ENCODE measurements at regions not wholly inside any gene's neighbourhood (a gene's known extent, or its start where the extent isn't known, plus 50 kb on each side); places are given as distances from the start of the nearest gene placed in this dataset.

- ATAC-seq (no peak), DNase-seq (no peak)
- CTCF ChIA-PET = no interaction called here
- Histone ChIP-seq H3K79me2 (ENCODE audit: low read length) (no peaks in the 10 kb centered on the region), H3K9me2 (replicated peaks; ENCODE audit: low read length) (no peaks in the 10 kb centered on the region), H4K20me1 (ENCODE audit: low read length) (no peaks in the 10 kb centered on the region), H3K27me3 (ENCODE audit: low read length) (no peaks in the 10 kb centered on the region), H3K27ac (ENCODE audit: low read length) (no peak overlapping the region), H2AFZ (ENCODE audit: low read length) (no peak overlapping the region), H3K4me2 (ENCODE audit: low read length) (no peak overlapping the region), H3K4me3 (ENCODE audit: low read length) (no peak overlapping the region), H3K9me3 (ENCODE audit: low read length) (no peaks in the 10 kb centered on the region), H3F3A (ENCODE audit: low read length, unreplicated experiment) (no peaks in the 10 kb centered on the region), H3K4me1 (ENCODE audit: insufficient read depth, low read length) (peaks cover 17% of the 10 kb centered on the region; the same call in 1 of the 2 replicates), H3K9ac (ENCODE audit: low read length) (no peak overlapping the region), H3K36me3 (ENCODE audit: low read depth, low read length) (no peaks in the 10 kb centered on the region)
- POLR2A ChIA-PET (ENCODE audit: unreplicated experiment) = no interaction called here
- TF ChIP-seq, protein P1, sequence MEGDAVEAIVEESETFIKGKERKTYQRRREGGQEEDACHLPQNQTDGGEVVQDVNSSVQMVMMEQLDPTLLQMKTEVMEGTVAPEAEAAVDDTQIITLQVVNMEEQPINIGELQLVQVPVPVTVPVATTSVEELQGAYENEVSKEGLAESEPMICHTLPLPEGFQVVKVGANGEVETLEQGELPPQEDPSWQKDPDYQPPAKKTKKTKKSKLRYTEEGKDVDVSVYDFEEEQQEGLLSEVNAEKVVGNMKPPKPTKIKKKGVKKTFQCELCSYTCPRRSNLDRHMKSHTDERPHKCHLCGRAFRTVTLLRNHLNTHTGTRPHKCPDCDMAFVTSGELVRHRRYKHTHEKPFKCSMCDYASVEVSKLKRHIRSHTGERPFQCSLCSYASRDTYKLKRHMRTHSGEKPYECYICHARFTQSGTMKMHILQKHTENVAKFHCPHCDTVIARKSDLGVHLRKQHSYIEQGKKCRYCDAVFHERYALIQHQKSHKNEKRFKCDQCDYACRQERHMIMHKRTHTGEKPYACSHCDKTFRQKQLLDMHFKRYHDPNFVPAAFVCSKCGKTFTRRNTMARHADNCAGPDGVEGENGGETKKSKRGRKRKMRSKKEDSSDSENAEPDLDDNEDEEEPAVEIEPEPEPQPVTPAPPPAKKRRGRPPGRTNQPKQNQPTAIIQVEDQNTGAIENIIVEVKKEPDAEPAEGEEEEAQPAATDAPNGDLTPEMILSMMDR (conservative IDR thresholded peaks at IDR 0.05; ENCODE audit: low read depth, low read length) = no peak
- TF ChIP-seq EZH2 (IDR thresholded peaks at IDR 0.05; ENCODE audit: low read length, unreplicated experiment) (no peak), EZH2phosphoT487 (IDR thresholded peaks at IDR 0.05; ENCODE audit: borderline replicate concordance, low read length) (no peak)
- BruUV-seq (replicated peaks) = no TSS peak
- intact Hi-C loops (cut with micrococcal nuclease) = no loop called here
Observed at GRCh38 chr12:76948879-76949278, 70.1 kb upstream of the CSRP2 start.

DNA sequence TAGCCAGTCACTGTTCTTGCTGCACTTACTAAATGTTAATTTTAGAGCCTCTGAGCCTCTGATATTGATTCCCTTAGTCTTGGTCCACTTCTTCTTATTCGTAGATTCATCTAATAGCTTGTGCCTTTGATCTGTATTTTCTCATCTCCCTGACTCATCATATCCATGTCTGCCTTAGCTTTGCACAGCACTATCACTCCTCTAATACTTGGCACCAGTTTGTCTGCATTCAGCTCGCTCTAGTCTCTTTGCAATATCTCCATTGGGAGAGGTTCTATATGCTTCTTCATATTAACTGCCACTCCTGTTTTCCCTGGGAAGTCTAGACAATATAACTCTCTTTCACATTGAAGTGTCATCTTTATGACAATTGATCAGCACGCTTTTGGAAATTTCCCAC is 68.5 kb upstream of the CSRP2 start:
- Histone ChIP-seq H3K27me3 (ENCODE audit: low read length) (no peaks in the 10 kb centered on the region), H3K79me2 (ENCODE audit: low read length) (no peaks in the 10 kb centered on the region), H3F3A (ENCODE audit: low read length, unreplicated experiment) (no peaks in the 10 kb centered on the region), H2AFZ (ENCODE audit: low read length) (no peak overlapping the region), H3K4me1 (ENCODE audit: insufficient read depth, low read length) (peaks cover 6% of the 10 kb centered on the region; the same call in 1 of the 2 replicates), H3K4me2 (ENCODE audit: low read length) (no peak overlapping the region), H3K4me3 (ENCODE audit: low read length) (no peak overlapping the region), H3K9me2 (replicated peaks; ENCODE audit: low read length) (no peaks in the 10 kb centered on the region), H3K27ac (ENCODE audit: low read length) (no peak overlapping the region), H3K9ac (ENCODE audit: low read length) (no peak overlapping the region), H4K20me1 (ENCODE audit: low read length) (no peaks in the 10 kb centered on the region), H3K36me3 (ENCODE audit: low read depth, low read length) (no peaks in the 10 kb centered on the region), H3K9me3 (ENCODE audit: low read length) (no peaks in the 10 kb centered on the region)
- no peak for ATAC-seq
- DNase-seq = no peak
- BruUV-seq (replicated peaks) = no TSS peak
- intact Hi-C loops (cut with micrococcal nuclease) = no loop called here
- CTCF ChIA-PET = no interaction called here
- no peak for TF ChIP-seq EZH2 (IDR thresholded peaks at IDR 0.05; ENCODE audit: low read length, unreplicated experiment)
- POLR2A ChIA-PET (ENCODE audit: unreplicated experiment) = interaction anchor here (0.5 kb wide), 1 partner anchor 972 kb away, joined by 5 read pairs; no protein-coding TSS in a partner anchor

DNA sequence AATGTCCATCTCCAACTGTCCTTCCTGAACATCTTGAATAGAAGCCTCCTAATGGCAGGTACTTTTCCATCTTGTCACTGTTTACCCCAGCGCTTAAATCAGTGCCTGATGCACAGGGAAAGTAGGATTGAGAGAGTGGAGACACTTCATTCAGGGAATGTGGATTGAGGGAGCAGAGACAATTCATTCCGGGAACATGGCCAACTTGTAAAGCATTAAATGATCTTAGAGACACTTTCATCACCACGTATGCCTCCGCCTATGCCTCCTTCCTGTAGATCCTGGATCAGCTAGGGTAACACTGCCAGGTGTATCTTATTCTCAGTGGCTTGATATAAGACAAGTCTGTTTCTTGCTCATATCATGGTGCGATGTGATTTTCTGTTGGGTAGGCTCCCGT is 67.6 kb upstream of the CSRP2 start:
- no peak overlapping the region for H3K4me2 ChIP-seq (ENCODE audit: low read length)
- H3K27me3 ChIP-seq (ENCODE audit: low read length) = no peaks in the 10 kb centered on the region
- no peak for DNase-seq
- intact Hi-C loops (cut with micrococcal nuclease) = no loop called here
- CTCF ChIA-PET = no interaction called here
- H3K36me3 ChIP-seq (ENCODE audit: low read depth, low read length) = no peaks in the 10 kb centered on the region
- no peaks in the 10 kb centered on the region for H3K9me3 ChIP-seq (ENCODE audit: low read length)
- peaks cover 5% of the 10 kb centered on the region; the same call in 1 of the 2 replicates for H3K4me1 ChIP-seq (ENCODE audit: insufficient read depth, low read length)
- H3K4me3 ChIP-seq (ENCODE audit: low read length) = no peak overlapping the region
- no peaks in the 10 kb centered on the region for H3K9me2 ChIP-seq (replicated peaks; ENCODE audit: low read length)
- H3K9ac ChIP-seq (ENCODE audit: low read length) = no peak overlapping the region
- H3K27ac ChIP-seq (ENCODE audit: low read length) = no peak overlapping the region
- POLR2A ChIA-PET (ENCODE audit: unreplicated experiment) = no interaction called here
- TF ChIP-seq EZH2 (IDR thresholded peaks at IDR 0.05; ENCODE audit: low read length, unreplicated experiment) (no peak), EZH2phosphoT487 (IDR thresholded peaks at IDR 0.05; ENCODE audit: borderline replicate concordance, low read length) (no peak)
- TF ChIP-seq, protein P1 (conservative IDR thresholded peaks at IDR 0.05; ENCODE audit: low read depth, low read length) = no peak
- H3K79me2 ChIP-seq (ENCODE audit: low read length) = no peaks in the 10 kb centered on the region
- no peak for ATAC-seq
- H4K20me1 ChIP-seq (ENCODE audit: low read length) = no peaks in the 10 kb centered on the region
- BruUV-seq (replicated peaks) = no TSS peak
- no peak overlapping the region for H2AFZ ChIP-seq (ENCODE audit: low read length)
- no peaks in the 10 kb centered on the region for H3F3A ChIP-seq (ENCODE audit: low read length, unreplicated experiment)
